ENCODE measurements at regions not wholly inside any gene's neighbourhood (a gene's known extent, or its start where the extent isn't known, plus 50 kb on each side); places are given as distances from the start of the nearest gene placed in this dataset.
"Not testable (repeated sequence)": the region's sequence is repeated elsewhere in the genome, so short reads cannot be mapped to it uniquely, and the experiment has no call there.

DNA sequence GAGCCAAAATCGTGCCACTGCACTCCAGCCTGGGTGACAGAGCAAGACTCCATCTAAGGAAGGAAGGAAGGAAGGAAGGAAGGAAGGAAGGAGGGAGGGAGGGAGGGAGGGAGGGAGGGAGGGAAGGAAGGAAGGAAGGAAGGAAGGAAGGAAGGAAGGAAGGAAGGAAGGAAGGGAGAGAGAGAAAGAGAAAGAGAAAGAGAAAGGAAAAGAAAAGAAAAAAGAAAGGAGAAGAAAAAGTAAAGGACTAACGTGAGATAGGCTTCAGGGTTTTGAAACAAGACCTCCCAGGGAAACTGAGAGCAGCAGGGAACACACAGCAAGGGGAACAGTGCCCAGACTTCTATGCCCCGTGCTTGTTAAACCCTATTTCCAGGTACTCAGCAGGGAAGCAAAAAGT, 278.7 kb downstream of the C16orf95 start:
- BruUV-seq (replicated peaks); H3K27me3 ChIP-seq (replicated peaks in 1 of 2; ENCODE audit: control insufficient read depth in 2 of 2, insufficient read depth in 2 of 2, low read length in 1 of 2); H3K79me2 ChIP-seq (ENCODE audit: control insufficient read depth, insufficient read depth, low read length); H3K27ac ChIP-seq (ENCODE audit: control insufficient read depth, insufficient read depth); H3K9me3 ChIP-seq (replicated peaks; ENCODE audit: control insufficient read depth, insufficient read depth, low read length); H3K9ac ChIP-seq (ENCODE audit: control insufficient read depth, insufficient read depth, low read length); H4K20me1 ChIP-seq (ENCODE audit: control insufficient read depth, insufficient read depth); H3K36me3 ChIP-seq (ENCODE audit: control insufficient read depth in 2 of 2, insufficient read depth in 2 of 2, low read length in 1 of 2); H3K4me2 ChIP-seq (ENCODE audit: control insufficient read depth, insufficient read depth); intact Hi-C loops (cut with micrococcal nuclease; ENCODE audit: unreplicated experiment); H3K4me1 ChIP-seq (ENCODE audit: control insufficient read depth, insufficient read depth, low read length); DNase-seq (ENCODE audit: low read depth, low spot score); H3K4me3 ChIP-seq; POLR2A ChIA-PET; ATAC-seq; in situ Hi-C loops (cut with MboI); H2AFZ ChIP-seq (ENCODE audit: control insufficient read depth, low read depth, low read length); FAIRE-seq; SMC1A ChIA-PET (ENCODE audit: uncharacterized antibody, unreplicated experiment); RAD21 ChIA-PET (ENCODE audit: unreplicated experiment): not testable (repeated sequence)
- 0% methylated on average over 3 of the region's 3 CpGs for WGBS (ENCODE audit: insufficient coverage, insufficient replicate concordance, low lambda C conversion rate, missing lambda C conversion rate)
- CTCF ChIA-PET, result interaction anchor here (0.6 kb wide), 1 partner anchor 325 kb away, joined by 3 read pairs; no protein-coding TSS in a partner anchor

DNA sequence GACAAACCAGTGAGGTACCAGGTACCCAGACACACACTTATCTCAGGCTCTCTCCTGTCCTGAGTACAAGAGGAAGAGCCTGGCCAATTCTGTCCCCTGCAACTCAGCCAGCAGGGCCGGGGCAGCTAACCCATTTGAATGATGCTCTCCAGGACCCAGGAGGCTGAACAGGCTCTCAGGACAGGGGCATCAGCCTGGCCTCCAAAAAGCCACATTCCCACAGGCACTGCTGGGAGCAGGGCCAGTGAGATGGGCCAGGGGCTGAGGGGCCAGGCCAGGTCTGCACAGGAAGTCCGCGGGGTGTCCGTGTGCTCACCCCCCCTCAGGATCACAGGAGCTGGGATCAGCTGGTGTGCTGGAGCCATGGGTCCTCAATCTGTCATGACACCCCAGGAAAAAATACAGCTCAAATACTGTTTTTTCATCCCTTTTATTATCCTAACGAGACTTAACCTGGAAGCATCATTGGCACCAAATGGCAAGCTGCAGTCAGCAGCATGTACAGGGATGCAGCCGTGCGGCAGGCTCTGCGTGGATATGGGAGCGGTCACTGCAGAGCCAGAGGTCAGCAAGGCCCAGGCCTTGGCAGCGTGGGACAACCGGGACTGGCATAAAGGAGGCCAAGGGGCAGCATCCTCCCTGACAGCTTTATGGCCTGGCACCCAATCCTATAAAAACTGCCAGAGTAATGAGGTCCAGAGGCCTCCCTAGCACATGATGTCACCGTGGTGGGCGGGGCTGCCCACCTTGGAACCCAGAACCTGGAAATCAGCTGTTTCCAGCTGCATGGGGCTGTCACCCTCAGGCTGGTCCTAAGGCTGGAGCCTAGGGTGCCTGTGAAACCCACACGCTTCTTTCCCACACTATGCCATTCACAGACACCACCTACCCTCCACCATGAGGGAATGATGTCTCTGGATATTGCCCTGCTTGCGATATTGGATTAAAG, 276.7 kb downstream of the C16orf95 start:
- BruUV-seq (replicated peaks), result no TSS peak

More for the DNA sequence above, 276.7 kb downstream of the C16orf95 start:
- Histone ChIP-seq H3K4me3 (no peak overlapping the region), H3K36me3 (ENCODE audit: control insufficient read depth in 2 of 2, insufficient read depth in 2 of 2, low read length in 1 of 2) (no peaks in the 10 kb centered on the region), H3K9ac (ENCODE audit: control insufficient read depth, insufficient read depth, low read length) (no peak overlapping the region), H3K79me2 (ENCODE audit: control insufficient read depth, insufficient read depth, low read length) (no peaks in the 10 kb centered on the region), H3K9me3 (replicated peaks; ENCODE audit: control insufficient read depth, insufficient read depth, low read length) (no peaks in the 10 kb centered on the region), H3K4me1 (ENCODE audit: control insufficient read depth, insufficient read depth, low read length) (no peaks in the 10 kb centered on the region), H4K20me1 (ENCODE audit: control insufficient read depth, insufficient read depth) (no peaks in the 10 kb centered on the region), H3K27me3 (replicated peaks in 1 of 2; ENCODE audit: control insufficient read depth in 2 of 2, insufficient read depth in 2 of 2, low read length in 1 of 2) (no peaks in the 10 kb centered on the region), H3K4me2 (ENCODE audit: control insufficient read depth, insufficient read depth) (no peak overlapping the region), H3K27ac (ENCODE audit: control insufficient read depth, insufficient read depth) (no peak overlapping the region), H2AFZ (ENCODE audit: control insufficient read depth, low read depth, low read length) (no peak overlapping the region)
- in situ Hi-C loops (cut with MboI) (no loop called here), intact Hi-C loops (cut with micrococcal nuclease; ENCODE audit: unreplicated experiment) (no loop called here)
- ChIA-PET RAD21 (ENCODE audit: unreplicated experiment) (no interaction called here), CTCF (no interaction called here), POLR2A (no interaction called here), SMC1A (ENCODE audit: uncharacterized antibody, unreplicated experiment) (no interaction called here)
- FAIRE-seq (no peak), ATAC-seq (no peak), DNase-seq (ENCODE audit: low read depth, low spot score) (no peak)
- TF ChIP-seq POLR2A (IDR thresholded peaks at IDR 0.05; ENCODE audit: low read depth, low read length) (no peak), ZNF207 (IDR thresholded peaks at IDR 0.05; ENCODE audit: borderline replicate concordance) (no peak), POLR2AphosphoS5 (IDR thresholded peaks at IDR 0.05; ENCODE audit: low read length) (no peak)
- WGBS (ENCODE audit: insufficient coverage, insufficient replicate concordance, low lambda C conversion rate, missing lambda C conversion rate), result 40% methylated on average over 15 of the region's 15 CpGs
